ENCODE measurements at regions not wholly inside any gene's neighbourhood (a gene's known extent, or its start where the extent isn't known, plus 50 kb on each side); places are given as distances from the start of the nearest gene placed in this dataset.

- Histone ChIP-seq H3K27me3 (ENCODE audit: insufficient read depth, poor library complexity, severe bottlenecking) (no peaks in the 10 kb centered on the region), H3K4me3 (replicated peaks; ENCODE audit: insufficient read depth, low read length) (no peak overlapping the region), H3K27ac (replicated peaks) (no peak overlapping the region)
- TF ChIP-seq POLR2AphosphoS5 (IDR thresholded peaks at IDR 0.05; ENCODE audit: low read depth) = no peak
- no peak for TF ChIP-seq SPI1 (IDR thresholded peaks at IDR 0.05; ENCODE audit: borderline replicate concordance, low read depth)
- no peak for TF ChIP-seq GABPA (IDR thresholded peaks at IDR 0.05; ENCODE audit: low read depth)
- no peak for TF ChIP-seq REST (IDR thresholded peaks at IDR 0.05; ENCODE audit: insufficient replicate concordance, low read depth)
- no peak for TF ChIP-seq CTCF (IDR thresholded peaks at IDR 0.05; ENCODE audit: insufficient read depth, low read length)
- DNase-seq (ENCODE audit: low read depth in 1 of 2, low spot score in 1 of 2) = no peak
Measured at GRCh38 chr5:13316176-13316575, 628.3 kb downstream of the DNAH5 start.

GRCh38 chr5:13307480-13307879, 637.0 kb downstream of the DNAH5 start:
- no peak overlapping the region for H3K4me3 ChIP-seq (replicated peaks; ENCODE audit: insufficient read depth, low read length)
- H3K27ac ChIP-seq (replicated peaks) = no peak overlapping the region
- TF ChIP-seq GABPA (IDR thresholded peaks at IDR 0.05; ENCODE audit: low read depth) = no peak
- TF ChIP-seq CTCF (IDR thresholded peaks at IDR 0.05; ENCODE audit: insufficient read depth, low read length) = no peak
- no peak for TF ChIP-seq REST (IDR thresholded peaks at IDR 0.05; ENCODE audit: insufficient replicate concordance, low read depth)
- no peak for TF ChIP-seq SPI1 (IDR thresholded peaks at IDR 0.05; ENCODE audit: borderline replicate concordance, low read depth)
- TF ChIP-seq POLR2AphosphoS5 (IDR thresholded peaks at IDR 0.05; ENCODE audit: low read depth) = no peak
- no peak for DNase-seq (ENCODE audit: low read depth in 1 of 2, low spot score in 1 of 2)
- H3K27me3 ChIP-seq (ENCODE audit: insufficient read depth, poor library complexity, severe bottlenecking) = no peaks in the 10 kb centered on the region

- Histone ChIP-seq H3K27me3 (ENCODE audit: insufficient read depth, poor library complexity, severe bottlenecking) (no peaks in the 10 kb centered on the region), H3K4me3 (replicated peaks; ENCODE audit: insufficient read depth, low read length) (no peak overlapping the region), H3K27ac (replicated peaks) (no peak overlapping the region)
- DNase-seq (ENCODE audit: low read depth in 1 of 2, low spot score in 1 of 2) = no peak
- no peak for TF ChIP-seq GABPA (IDR thresholded peaks at IDR 0.05; ENCODE audit: low read depth)
Measured at GRCh38 chr5:13303445-13303844, 641.0 kb downstream of the DNAH5 start.

- no peak for DNase-seq (ENCODE audit: low read depth in 1 of 2, low spot score in 1 of 2)
- no peak overlapping the region for H3K4me3 ChIP-seq (replicated peaks; ENCODE audit: insufficient read depth, low read length)
- TF ChIP-seq SPI1 (IDR thresholded peaks at IDR 0.05; ENCODE audit: borderline replicate concordance, low read depth) (no peak), POLR2AphosphoS5 (IDR thresholded peaks at IDR 0.05; ENCODE audit: low read depth) (no peak), CTCF (IDR thresholded peaks at IDR 0.05; ENCODE audit: insufficient read depth, low read length) (no peak), REST (IDR thresholded peaks at IDR 0.05; ENCODE audit: insufficient replicate concordance, low read depth) (no peak), GABPA (IDR thresholded peaks at IDR 0.05; ENCODE audit: low read depth) (no peak)
- no peak overlapping the region for H3K27ac ChIP-seq (replicated peaks)
- no peaks in the 10 kb centered on the region for H3K27me3 ChIP-seq (ENCODE audit: insufficient read depth, poor library complexity, severe bottlenecking)
Measured at GRCh38 chr5:13278811-13279210, 665.7 kb downstream of the DNAH5 start.
